Fibroblast of lung (primary cell): ENCODE measurements at regions not wholly inside any gene's neighbourhood (a gene's known extent, or its start where the extent isn't known, plus 50 kb on each side); places are given as distances from the start of the nearest gene placed in this dataset.

Experiments
- DNase-seq, 2 donors: peaks; one replicate each; pipeline versions ENCODE4 v3.0.0 to v3.0.0-alpha.2; 2010; ENCODE audit warnings: low read depth in 2 of 2
- H2AFZ ChIP-seq: 2 replicates; pipeline ENCODE4 v1.5.1; 2012; ENCODE audit warnings: low read length, control low read depth, inconsistent platforms
- H3K27ac ChIP-seq: 2 replicates; pipeline ENCODE4 v1.5.1; 2011; ENCODE audit warnings: low read length, control low read depth; ENCODE audit not compliant: insufficient read depth
- H3K27me3 ChIP-seq: 2 replicates; pipeline ENCODE4 v1.5.1; 2011; ENCODE audit warnings: mild to moderate bottlenecking, low read length; ENCODE audit not compliant: control insufficient read depth, insufficient read depth
- H3K36me3 ChIP-seq: 2 replicates; pipeline ENCODE4 v1.5.1; 2011; ENCODE audit warnings: low read length; ENCODE audit not compliant: control insufficient read depth, insufficient read depth
- H3K4me1 ChIP-seq: 2 replicates; pipeline ENCODE4 v1.5.1; 2011; ENCODE audit warnings: low read length; ENCODE audit not compliant: control insufficient read depth, insufficient read depth; ENCODE audit errors: extremely low read depth
- H3K4me2 ChIP-seq: 2 replicates; pipeline ENCODE4 v1.5.1; 2011; ENCODE audit warnings: low read length, control low read depth; ENCODE audit not compliant: insufficient read depth; ENCODE audit errors: extremely low read depth
- H3K4me3 ChIP-seq, 4 experiments: fragments of 200-600 bp in 1 of 4; sonication (generic) in 1 of 4; replicated peaks in 1 of 4; 2 replicates each; pipeline ENCODE4 v1.5.1; 2011 to 2016; ENCODE audit warnings: low read length in 4 of 4, low read depth in 3 of 4, mild to moderate bottlenecking in 3 of 4, control low read depth in 2 of 4, inconsistent platforms in 1 of 4, mixed read lengths in 1 of 4; ENCODE audit not compliant: insufficient read depth in 1 of 4; ENCODE audit errors: control extremely low read depth in 1 of 4
- H3K79me2 ChIP-seq: 2 replicates; pipeline ENCODE4 v1.5.1; 2012; ENCODE audit warnings: mild to moderate bottlenecking, low read length, inconsistent platforms; ENCODE audit not compliant: control insufficient read depth, insufficient read depth
- H3K9ac ChIP-seq: 2 replicates; pipeline ENCODE4 v1.5.1; 2011; ENCODE audit warnings: mild to moderate bottlenecking, low read length, control low read depth; ENCODE audit not compliant: insufficient read depth
- H3K9me3 ChIP-seq: 2 replicates; pipeline ENCODE4 v1.5.1; 2012; ENCODE audit warnings: low read depth, low read length; ENCODE audit not compliant: control insufficient read depth, insufficient read depth
- H4K20me1 ChIP-seq: 2 replicates; pipeline ENCODE4 v1.5.1; 2011; ENCODE audit warnings: low read length; ENCODE audit not compliant: control insufficient read depth, insufficient read depth; ENCODE audit errors: extremely low read depth
- EZH2 ChIP-seq: IDR thresholded peaks from 2 replicates; pipeline ENCODE4 v1.5.1; 2012; ENCODE audit warnings: low read length, control low read depth, mild to moderate bottlenecking; ENCODE audit errors: missing control alignments
- TF ChIP-seq, protein P1 (sequence below), 2 donors: IDR thresholded peaks in 1 of 2; conservative IDR thresholded peaks in 1 of 2; 1 replicate in 1 of 2; 2 replicates in 1 of 2; pipeline ENCODE4 v1.5.1; 2011 to 2012; ENCODE audit warnings: low read length in 2 of 2, control low read depth in 1 of 2, inconsistent platforms in 1 of 2, low read depth in 1 of 2, mild to moderate bottlenecking in 1 of 2

DNA sequence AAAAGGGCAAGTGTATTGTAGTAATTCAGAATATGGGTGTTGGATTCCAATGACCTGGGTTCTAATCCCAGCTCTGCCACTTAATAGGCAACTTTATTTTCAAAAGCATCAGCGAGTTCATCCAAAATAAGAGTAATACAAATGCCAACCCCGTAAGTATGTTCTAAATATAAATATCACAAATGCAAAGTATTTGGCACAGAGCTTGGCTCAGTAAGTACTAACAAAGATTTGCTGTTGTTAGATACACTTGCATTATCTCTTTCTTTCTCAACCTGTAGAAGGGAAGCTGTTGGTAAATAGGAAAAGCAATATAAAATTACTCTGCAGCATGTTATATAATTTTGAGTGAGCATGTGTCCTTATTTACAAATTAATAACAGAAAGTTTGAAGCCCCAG lies 1302.6 kb upstream of the FAM98A start:
- no peak for TF ChIP-seq EZH2
- TF ChIP-seq, protein P1, sequence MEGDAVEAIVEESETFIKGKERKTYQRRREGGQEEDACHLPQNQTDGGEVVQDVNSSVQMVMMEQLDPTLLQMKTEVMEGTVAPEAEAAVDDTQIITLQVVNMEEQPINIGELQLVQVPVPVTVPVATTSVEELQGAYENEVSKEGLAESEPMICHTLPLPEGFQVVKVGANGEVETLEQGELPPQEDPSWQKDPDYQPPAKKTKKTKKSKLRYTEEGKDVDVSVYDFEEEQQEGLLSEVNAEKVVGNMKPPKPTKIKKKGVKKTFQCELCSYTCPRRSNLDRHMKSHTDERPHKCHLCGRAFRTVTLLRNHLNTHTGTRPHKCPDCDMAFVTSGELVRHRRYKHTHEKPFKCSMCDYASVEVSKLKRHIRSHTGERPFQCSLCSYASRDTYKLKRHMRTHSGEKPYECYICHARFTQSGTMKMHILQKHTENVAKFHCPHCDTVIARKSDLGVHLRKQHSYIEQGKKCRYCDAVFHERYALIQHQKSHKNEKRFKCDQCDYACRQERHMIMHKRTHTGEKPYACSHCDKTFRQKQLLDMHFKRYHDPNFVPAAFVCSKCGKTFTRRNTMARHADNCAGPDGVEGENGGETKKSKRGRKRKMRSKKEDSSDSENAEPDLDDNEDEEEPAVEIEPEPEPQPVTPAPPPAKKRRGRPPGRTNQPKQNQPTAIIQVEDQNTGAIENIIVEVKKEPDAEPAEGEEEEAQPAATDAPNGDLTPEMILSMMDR (conservative IDR thresholded peaks at IDR 0.05 in 1 of 2, IDR thresholded peaks at IDR 0.05 in 1 of 2; ENCODE audit: low read depth in 1 of 2, low read length in 2 of 2): no peak
- H3K4me1 ChIP-seq: no peaks in the 10 kb centered on the region
- no peaks in the 10 kb centered on the region for H3K36me3 ChIP-seq
- no peak for DNase-seq
- H4K20me1 ChIP-seq: no peaks in the 10 kb centered on the region
- H3K4me2 ChIP-seq: no peak overlapping the region
- H3K27me3 ChIP-seq: no peaks in the 10 kb centered on the region
- no peak overlapping the region for H3K4me3 ChIP-seq
- no peaks in the 10 kb centered on the region for H3K79me2 ChIP-seq
- no peak overlapping the region for H3K9ac ChIP-seq
- no peak overlapping the region for H3K27ac ChIP-seq
- H3K9me3 ChIP-seq: no peaks in the 10 kb centered on the region
- H2AFZ ChIP-seq: no peak overlapping the region

DNA sequence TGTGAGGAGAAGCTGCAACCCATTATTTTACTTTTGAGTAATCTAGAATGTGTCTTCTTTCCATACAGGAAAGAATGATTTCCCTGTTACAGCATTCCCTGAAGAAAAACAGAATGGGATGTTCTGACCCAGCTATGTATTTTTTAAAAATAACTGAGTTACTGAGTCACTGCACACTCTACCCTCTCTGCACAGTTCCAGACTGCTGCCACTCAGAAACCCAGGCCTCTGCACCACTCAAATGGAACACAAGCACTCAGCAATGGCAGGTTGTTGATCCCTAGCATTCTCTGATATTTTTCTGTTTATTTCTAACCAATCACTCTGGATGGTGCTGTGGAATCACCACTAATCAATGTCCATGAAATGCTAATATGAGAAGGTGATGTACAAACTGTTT lies 1300.0 kb upstream of the FAM98A start:
- TF ChIP-seq EZH2: no peak
- TF ChIP-seq, protein P1 (conservative IDR thresholded peaks at IDR 0.05 in 1 of 2, IDR thresholded peaks at IDR 0.05 in 1 of 2; ENCODE audit: low read depth in 1 of 2, low read length in 2 of 2): no peak
- no peak overlapping the region for H2AFZ ChIP-seq
- no peaks in the 10 kb centered on the region for H3K36me3 ChIP-seq
- H3K9me3 ChIP-seq: no peaks in the 10 kb centered on the region
- H3K9ac ChIP-seq: no peak overlapping the region
- no peaks in the 10 kb centered on the region for H3K27me3 ChIP-seq
- no peak overlapping the region for H3K4me2 ChIP-seq
- H3K27ac ChIP-seq: no peak overlapping the region
- no peak overlapping the region for H3K4me3 ChIP-seq
- H4K20me1 ChIP-seq: no peaks in the 10 kb centered on the region
- H3K79me2 ChIP-seq: no peaks in the 10 kb centered on the region
- no peaks in the 10 kb centered on the region for H3K4me1 ChIP-seq
- DNase-seq: no peak

DNA sequence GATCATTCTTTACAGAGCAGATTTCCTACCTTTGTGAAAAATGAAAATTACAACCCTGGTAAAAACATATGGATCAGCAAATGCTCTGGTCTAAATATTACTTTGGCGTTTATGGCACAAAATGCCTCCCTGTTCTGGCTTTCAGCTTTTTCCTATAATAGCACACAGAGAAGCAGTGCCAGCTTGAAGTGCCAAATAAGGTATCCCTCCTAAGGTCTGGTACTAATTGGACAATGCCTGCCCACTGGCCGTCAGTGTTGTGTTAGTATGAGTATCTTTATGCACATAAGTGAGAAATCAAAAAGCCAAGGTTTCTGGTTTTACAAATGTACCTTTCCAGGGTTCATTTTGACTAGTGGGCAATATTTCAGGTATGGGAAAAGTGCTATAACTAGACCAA lies 1293.7 kb upstream of the FAM98A start:
- no peak overlapping the region for H3K4me2 ChIP-seq
- TF ChIP-seq, protein P1 (conservative IDR thresholded peaks at IDR 0.05 in 1 of 2, IDR thresholded peaks at IDR 0.05 in 1 of 2; ENCODE audit: low read depth in 1 of 2, low read length in 2 of 2): no peak
- no peak for TF ChIP-seq EZH2
- H3K27me3 ChIP-seq: no peaks in the 10 kb centered on the region
- no peaks in the 10 kb centered on the region for H4K20me1 ChIP-seq
- H2AFZ ChIP-seq: no peak overlapping the region
- H3K4me1 ChIP-seq: no peaks in the 10 kb centered on the region
- no peak overlapping the region for H3K9ac ChIP-seq
- H3K79me2 ChIP-seq: no peaks in the 10 kb centered on the region
- H3K36me3 ChIP-seq: no peaks in the 10 kb centered on the region
- no peak overlapping the region for H3K4me3 ChIP-seq
- no peaks in the 10 kb centered on the region for H3K9me3 ChIP-seq
- DNase-seq: no peak
- H3K27ac ChIP-seq: no peak overlapping the region
